GM19438 (cell line): ENCODE measurements at regions not wholly inside any gene's neighbourhood (a gene's known extent, or its start where the extent isn't known, plus 50 kb on each side); places are given as distances from the start of the nearest gene placed in this dataset.

Experiments used
- ATAC-seq: cut with Tn5 transposase; IDR thresholded peaks from one replicate; pipeline ENCODE4 v1.9.1; 2021; ENCODE audit warnings: low read depth; ENCODE audit not compliant: unreplicated experiment

DNA sequence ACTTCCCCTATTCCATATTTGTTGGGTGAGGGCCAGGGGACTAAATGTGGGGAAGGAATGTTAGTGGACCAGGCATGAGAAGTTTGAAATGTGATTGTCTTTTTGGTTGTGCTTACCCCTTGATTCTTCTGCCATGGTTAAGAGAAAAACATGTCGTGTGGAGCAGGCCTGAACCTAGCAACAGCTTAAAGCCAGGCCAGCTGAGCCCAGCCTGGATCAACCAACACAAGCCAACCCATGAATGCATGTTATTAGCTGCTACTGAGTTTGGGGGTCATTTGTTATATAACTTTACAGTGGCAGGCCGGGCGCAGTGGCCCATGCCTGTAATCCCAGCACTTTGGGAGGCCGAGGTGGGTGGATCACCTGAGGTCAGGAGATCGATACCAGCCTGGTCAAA is 52.4 kb upstream of the TRIO start:
- no peak for ATAC-seq

DNA sequence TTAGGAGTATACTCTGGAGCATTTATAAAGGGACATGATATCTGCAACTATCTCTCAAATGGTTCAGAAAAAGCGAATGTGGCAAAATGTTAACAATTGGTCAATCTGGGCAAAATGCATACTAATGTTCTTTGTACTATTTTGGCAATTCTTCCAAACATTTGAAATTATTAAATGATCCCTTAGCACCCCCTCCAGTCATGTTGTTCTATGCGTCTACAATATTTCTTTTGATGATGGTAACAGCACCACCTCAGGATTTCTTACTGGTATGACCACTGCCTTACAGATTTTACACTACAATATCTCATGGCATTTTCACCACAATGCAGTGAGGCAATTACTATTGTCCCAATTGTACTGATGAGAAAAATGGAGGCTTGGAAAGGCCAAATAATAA is 52.9 kb upstream of the TRIO start:
- no peak for ATAC-seq

DNA sequence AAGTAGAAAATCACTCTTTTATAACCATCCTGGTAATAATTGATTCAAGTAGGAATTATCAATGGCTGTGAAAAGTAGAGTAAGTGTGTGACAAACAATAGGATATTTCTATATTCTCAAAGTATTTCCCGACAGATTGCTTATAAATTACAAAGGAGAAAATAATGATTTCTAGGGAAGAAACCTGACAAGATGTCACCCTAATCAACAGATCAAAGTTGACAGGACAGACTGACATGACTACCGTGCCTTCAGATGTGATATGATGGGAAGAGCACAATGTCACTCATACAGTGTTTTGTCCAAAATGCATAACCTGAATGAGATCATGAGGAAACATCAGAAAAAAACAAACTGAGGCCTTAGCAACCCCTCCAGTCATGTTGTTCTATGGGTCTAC is 53.9 kb upstream of the TRIO start:
- no peak for ATAC-seq

DNA sequence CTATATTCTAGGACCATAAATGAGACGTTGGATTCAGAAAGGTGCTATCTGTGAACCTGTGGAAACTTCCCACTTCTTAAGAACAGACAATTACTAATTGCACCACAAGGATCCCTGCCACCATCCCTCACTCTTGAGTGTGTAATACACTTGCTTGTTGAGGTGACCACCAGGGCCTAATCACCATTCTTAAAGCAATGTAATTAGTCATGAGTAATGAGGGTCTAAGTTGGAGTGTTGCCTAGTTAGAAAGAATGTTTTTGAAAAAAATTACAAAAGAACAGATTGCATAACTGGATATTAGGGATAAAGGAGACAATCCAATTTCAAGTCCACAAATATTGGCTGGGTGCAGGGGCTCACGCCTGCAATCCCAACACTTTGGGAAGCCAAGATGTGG is 56.9 kb upstream of the TRIO start:
- ATAC-seq: no peak

DNA sequence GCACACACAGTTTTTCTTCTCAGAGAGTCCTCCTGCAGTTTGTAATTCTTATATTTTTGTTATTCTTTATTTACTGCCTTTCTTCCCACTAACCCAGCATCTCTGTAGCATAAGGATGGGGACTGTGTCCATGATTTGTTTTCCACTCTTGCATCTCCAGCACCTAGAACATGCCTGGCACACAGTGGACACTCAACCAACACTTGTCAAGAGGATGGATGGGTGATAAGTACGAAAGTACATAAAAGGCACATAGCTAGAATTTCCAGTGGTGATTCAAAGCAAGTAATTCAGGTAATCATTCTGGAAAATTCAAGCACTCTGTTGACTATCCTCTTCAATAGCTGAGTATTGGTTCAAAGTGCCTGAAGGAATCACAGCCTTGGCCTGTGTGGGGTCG is 60.2 kb upstream of the TRIO start:
- ATAC-seq: no peak

DNA sequence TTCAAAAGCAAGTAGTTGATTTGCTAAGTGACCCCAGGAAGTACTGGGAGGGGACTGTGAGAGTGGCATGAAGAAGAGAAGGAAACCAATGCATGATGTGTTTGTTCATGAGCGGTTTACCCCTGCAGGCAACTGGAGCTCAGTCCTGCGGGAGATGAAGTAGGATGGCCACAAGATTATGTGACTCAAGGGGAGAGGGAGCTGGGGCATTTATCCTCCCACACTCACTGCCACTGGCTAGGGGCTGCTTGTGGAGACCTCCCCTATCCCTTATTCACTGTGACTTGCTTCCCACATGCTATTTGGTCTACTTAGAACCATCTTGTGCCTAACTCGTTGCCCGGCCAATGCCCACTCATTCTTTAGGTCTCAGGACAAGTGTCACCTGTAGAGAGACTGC is 60.6 kb upstream of the TRIO start:
- ATAC-seq: no peak

DNA sequence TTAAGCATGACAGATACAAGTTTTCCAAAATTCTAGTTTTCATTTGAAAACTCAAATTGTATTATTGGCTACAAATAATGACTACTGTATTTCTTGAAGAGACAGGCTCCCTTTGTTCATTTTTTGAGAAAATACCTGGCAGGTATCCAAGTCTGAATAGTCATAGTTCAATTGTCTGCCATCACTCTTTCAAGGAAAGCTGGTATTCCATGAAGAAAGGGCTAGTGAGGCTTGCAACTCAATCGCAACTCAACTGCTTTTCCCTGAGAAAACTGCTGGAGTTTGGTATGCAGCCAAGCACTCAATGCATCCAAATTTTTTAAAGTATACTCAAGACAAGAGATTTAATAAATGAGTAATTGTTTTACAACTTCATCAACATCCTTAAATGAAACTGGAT is 61.4 kb upstream of the TRIO start:
- ATAC-seq: no peak

DNA sequence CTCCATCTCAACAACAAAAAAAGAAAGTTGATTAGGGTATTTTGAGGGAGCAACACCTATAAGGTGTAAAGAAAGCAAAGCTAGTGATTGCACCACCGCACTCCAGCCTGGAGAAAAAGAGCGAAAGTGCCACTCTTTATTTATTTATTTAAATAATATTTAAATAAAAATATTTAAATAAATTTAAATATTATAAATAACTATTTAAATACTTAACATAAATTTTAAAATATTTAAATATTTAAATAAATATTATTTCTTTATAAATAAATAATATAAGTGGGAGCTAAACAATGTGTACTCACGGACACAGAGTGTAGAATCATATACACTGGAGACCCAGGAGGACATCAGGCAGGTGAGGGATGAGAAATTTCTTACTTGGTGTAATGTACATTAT is 64.4 kb upstream of the TRIO start:
- no peak for ATAC-seq

DNA sequence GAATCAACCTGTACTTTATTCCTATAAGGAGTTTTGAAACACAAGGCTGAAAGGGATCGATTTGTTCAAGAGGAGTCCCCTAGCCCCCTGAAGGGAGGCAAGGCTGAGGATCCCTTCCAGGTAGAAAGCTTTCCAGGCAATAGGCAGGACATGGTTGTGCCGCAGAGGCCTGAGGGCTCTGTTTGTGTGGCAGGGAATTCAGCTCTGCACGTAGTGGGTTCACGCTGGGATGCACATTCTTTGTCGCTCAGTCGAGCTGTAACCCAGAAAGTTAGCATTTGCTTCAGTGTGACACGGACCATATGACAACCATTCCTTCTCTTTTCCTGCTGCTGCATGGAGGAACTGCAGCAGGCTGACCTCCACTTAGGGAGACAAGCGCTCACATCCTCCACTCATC is 65.6 kb upstream of the TRIO start:
- no peak for ATAC-seq

DNA sequence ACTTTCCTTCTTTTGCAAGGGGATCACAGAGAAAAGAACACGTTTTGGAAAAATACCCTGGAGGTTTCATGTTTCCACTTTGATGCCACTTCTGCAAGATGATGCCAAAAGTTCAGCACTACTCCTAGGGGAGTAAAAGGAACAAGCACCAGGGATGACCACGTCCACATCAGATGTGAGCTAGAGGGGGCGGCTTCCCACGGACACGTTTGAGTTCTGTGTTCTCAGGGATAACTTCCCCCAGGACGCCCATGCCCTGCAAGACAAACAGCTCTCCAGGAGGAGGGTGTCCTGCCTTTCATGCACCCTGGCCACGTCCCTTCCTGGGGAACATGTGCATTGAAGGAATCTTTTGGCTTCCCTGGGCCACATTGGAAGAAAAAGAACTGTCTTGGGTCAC is 66.6 kb upstream of the TRIO start:
- no peak for ATAC-seq

DNA sequence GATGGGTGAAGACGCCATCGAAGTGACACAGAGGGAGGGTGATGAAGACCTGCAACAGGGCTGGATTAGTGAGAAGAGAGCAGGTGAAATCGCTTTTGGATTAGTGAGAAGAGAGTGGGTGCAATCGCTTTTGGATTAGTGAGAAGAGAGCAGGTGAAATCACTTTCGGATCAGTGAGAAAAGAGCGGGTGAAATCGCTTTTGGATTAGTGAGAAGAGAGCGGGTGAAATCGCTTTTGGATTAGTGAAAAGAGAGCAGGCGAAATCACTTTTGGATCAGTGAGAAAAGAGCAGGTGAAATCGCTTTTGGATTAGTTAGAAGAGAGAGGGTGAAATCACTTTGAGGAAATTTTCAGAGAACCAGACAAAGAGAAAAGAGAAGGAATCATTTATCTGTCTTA is 67.2 kb upstream of the TRIO start:
- no peak for ATAC-seq

DNA sequence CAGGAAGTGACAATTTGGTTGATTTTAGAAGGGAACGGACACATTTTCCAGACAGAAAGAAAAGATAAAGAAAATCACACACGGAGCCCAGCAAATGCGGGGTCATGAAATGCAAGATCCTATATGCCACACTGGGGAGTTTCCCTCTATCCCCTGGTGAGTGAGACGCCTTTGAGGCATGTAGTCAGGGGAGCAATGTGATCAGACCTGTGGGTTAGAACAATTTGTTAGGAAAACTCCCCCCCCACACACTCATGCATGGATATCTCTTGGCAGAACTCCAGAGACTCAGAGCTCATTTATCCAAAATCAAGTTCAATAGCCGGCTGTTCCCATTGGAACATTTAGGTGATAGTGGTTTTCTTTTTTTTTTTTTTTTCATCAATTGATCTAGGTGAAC is 71.7 kb upstream of the TRIO start:
- ATAC-seq: no peak

DNA sequence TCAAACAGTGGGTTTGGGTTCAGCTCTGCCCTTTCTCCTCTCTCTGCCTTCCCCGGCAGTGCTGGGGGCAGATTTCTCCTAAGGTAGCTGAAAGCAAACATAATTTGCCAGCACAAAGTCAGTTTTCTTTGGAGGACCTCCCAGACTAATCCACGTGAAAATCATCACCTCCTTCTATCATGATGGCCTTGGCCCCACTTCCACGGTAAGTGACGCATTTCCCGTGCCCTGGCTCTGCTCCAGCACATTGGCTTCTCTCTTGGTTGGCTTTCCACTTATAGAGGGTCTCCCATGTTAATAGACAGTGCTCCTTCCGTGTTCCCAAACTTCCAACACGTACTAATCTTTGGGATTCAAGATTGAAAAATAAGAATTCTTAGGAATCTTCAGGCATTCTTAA is 74.1 kb upstream of the TRIO start:
- no peak for ATAC-seq

DNA sequence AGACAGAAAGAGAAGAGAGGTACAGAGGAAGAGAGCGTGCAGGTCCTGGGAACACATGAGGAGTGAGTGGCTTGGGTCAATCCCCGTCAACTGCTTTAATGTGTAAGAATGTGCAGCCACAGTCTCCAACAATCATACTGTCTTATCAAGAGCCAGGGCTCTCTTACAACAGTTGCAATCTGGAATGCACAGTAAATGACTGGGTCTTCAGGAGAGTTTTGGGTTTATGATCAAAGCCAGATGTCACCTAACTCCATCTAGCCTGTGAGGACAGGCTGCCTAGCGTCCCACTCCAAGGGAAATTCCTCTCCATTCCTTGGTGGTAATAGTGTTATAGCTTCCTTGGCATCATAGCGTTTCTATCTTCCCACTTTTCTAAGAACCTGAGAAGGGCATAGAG is 75.0 kb upstream of the TRIO start:
- no peak for ATAC-seq

DNA sequence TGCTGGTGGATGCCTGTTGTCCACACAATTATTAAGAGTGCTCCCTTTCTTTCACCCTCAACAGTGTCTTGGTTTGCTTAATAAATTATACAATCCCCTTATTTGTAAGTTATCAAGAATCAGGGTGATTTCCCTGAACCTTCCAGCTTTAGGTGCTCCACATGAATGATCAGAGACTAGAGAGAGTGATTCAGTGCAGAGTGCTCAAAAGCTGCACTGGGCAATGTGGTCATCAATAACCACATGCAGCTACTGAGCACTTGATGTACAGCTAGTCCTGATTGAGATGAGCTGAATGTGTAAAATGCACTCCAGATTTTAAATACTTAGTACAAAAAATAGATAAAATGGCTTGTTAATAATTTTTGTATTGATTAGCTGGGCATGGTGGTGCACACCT is 76.8 kb upstream of the TRIO start:
- ATAC-seq: no peak

DNA sequence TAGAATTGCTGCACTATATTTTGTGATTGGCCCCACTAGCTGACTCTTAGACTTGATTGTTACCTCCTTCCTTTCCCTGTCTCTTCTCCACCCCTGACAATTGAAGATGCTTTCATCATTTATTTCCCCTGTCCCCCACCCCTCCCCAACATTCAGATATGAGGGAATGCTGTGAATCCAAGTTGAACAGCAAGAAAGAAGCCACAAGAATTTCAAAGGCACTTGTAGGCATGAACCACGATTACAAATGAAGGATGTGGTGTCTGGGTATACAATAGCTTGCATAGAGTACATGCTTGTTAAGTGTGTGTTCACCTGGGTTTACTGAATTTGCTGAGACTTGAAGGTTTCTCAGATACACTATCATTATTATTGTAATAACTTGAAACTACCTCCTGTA is 78.3 kb upstream of the TRIO start:
- ATAC-seq: no peak

DNA sequence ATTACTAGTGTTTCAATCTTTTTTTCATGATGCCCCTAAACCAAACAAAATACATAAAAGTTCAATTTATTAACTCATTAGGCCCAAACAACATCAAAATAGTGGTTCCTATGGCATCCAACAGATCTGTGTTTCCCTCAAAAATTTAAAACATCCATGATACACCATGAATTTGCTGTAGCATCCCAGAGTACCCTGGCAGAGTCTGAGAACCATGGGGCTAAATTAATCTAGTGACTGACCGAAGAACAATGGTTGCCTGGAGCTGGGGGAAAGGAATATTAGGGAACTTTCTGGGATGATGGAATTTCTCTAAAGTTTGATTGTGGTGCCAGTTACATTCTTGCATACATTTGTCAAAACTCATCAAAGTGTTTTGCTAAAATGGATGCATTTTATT is 79.5 kb upstream of the TRIO start:
- no peak for ATAC-seq

DNA sequence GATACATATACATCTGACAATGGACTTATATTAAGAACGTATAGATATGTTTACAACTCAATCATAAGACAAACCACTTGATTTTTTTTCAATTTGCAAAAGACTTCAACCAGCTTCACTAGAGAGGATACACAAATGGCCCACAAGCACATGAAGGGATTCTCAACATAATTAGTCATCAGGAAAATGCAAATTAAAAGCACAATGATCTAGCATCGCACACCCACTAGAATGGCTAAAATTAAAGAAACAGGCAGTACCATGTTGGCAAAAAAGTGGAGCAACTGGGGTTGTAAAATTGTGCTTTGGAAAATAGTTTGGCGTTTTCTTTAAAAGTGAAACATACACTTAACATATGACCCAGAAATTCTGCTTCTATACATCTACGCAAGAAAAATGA is 80.0 kb upstream of the TRIO start:
- ATAC-seq: no peak

DNA sequence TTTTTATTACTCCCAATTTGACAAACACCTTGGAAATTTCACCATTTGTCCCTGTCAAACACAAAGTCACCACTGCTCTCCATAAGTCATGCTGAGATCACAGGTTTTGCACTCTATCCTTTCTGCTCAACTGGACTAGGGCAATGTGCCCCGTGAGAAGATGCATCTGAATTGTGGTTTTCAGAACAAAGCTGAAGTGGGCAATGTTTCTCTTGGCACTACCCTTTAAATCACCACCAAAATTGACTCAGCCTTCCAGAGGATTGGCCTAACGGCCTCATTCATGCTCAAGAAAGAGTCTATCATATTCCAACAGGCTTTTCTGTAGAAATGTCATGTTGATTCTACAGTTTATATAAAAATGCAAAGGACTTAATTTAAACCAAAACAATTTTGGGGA is 81.0 kb upstream of the TRIO start:
- ATAC-seq: no peak

DNA sequence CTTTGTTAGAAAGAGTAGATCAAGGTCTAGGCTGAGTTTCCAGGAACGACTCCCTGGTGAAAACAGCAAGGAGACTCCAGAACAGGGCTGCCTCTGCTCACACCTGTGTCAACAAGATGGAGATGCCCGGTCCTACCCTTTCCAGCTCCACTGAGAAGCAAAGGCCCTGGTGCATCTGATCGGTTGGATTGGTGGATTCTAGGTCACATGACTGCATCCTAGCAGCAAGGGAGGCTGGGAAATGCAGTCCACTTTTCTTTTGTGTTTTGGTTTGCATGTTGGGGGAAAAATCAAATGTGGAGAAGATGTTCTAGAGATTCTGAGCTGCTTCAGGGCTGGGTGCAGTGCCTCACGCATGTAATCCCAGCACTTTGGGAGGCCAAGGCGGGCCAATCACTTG is 82.0 kb upstream of the TRIO start:
- no peak for ATAC-seq

DNA sequence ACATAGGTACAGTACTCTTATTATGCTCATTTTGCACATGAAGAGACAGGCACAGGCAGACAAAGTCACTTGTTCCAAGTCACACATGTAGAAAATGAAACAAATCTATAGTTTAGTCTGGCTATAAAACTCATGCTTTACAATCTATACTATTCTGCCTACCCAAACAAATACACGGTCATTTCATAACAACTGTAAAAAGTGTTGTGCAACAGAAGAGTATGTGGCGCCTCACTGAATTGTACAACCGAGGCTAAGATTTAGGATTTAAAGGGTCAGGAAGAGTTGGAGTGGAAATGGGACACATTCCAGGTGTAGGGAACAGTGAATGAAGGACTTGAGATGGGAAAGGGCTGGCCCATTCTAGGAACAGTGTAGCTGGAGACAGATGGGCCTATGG is 82.9 kb upstream of the TRIO start:
- ATAC-seq: no peak

DNA sequence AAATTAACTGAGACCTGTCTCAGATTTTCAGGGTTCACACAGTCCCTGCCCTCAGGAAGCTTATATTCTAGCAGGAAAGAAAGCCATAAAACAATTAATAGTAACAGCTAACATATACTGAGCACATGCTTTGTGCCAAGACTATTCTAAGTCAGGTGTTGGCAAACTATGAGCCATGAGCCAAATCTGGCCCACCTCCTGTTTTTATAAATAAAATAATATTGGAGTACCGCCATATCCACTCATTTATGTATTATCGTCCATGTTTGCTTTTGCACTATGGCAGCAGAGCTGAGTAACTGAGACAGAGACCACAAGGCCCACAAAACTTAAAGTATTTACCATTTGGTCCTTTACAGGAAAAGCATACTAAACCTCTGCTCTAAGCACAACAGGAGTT is 83.3 kb upstream of the TRIO start:
- ATAC-seq: no peak

DNA sequence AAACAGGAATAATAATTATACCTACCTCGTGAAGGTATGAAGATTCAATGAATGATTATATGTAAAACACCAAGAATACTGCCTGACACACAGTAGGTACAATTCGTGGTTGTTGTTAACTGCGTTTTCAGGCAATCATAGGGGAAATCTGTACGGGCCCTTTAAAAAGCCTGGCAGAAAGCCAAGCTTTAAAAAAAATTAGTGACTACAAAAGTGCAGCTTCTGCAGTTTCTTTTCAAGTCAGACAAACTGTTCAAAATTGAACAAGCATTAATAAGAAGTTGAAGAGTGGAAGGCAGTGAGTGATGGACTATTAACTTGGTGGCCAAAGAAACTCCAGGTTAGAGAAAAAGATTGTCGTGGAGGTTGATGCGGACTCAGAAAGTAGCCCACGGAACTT is 85.9 kb upstream of the TRIO start:
- ATAC-seq: no peak

DNA sequence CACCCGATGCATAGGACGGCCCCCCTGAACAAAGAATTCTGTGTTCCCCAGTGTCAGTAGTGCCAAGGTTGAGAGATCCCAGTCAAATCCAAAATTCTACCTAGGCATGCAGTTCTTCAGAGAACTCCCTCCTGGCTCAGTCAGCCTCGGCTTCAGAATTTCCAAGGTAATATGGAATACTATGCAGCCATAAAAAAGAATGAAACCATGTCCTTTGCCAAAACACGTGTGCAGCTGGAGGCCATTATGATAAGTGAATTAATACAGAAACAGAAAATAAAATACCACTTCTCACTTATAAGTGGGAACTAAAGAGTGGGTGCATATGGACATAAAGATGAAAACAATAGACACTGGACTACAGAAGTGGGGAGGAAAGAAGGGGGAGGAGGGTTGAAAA is 87.1 kb upstream of the TRIO start:
- ATAC-seq: no peak
